IgD-negative memory B cell (primary cell): ENCODE measurements at regions not wholly inside any gene's neighbourhood (a gene's known extent, or its start where the extent isn't known, plus 50 kb on each side); places are given as distances from the start of the nearest gene placed in this dataset.
"Not testable (repeated sequence)": the region's sequence is repeated elsewhere in the genome, so short reads cannot be mapped to it uniquely, and the experiment has no call there.

Experiments
- H3K27ac Mint-ChIP-seq, 3 donors: one replicate each; pipeline ENCODE4 v1.8.0; 2020 to 2022; ENCODE audit warnings: mild to moderate bottlenecking in 3 of 3, mixed read lengths in 3 of 3, moderate library complexity in 1 of 3
- H3K27me3 Mint-ChIP-seq: one replicate; pipeline ENCODE4 v1.8.0; 2021; ENCODE audit warnings: mixed read lengths
- H3K36me3 Mint-ChIP-seq: one replicate; pipeline ENCODE4 v1.8.0; 2020; ENCODE audit warnings: mild to moderate bottlenecking, mixed read lengths
- H3K4me1 Mint-ChIP-seq, 3 donors: one replicate each; pipeline ENCODE4 v1.8.0; 2020 to 2022; ENCODE audit warnings: mixed read lengths in 3 of 3, mild to moderate bottlenecking in 1 of 3
- H3K4me3 Mint-ChIP-seq, 4 donors: one replicate each; pipeline ENCODE4 v1.8.0; 2020 to 2022; ENCODE audit warnings: mild to moderate bottlenecking in 4 of 4, mixed read lengths in 4 of 4, moderate library complexity in 3 of 4
- H3K9me3 Mint-ChIP-seq, 3 donors: one replicate each; pipeline ENCODE4 v1.8.0; 2020 to 2021; ENCODE audit warnings: mixed read lengths in 3 of 3, mild to moderate bottlenecking in 1 of 3

DNA sequence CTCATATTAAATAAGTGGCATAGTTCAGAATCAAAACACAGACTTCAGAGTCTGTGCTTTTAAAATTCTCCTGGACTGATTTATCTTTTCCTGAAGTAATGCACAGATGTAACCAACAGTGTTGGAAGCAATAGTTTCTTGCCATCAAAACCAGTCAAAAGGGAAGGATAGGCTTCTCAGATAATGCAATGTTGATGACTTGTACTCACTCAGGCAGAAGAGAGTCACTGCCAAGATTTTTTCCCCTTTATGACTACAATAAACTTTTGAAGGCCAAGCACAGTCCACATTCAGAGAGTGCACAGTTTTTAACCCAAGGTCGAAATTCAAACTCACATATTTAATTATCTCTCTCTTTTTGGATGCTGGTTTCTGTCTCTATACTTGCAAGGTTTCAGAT is 305.0 kb upstream of the SGO1 start:
- Mint-ChIP-seq H3K4me3 (no peak overlapping the region), H3K9me3 (peaks cover 6 to 10% (median 9%) of the 10 kb centered on the region in 3 donors), H3K4me1 (no peaks in the 10 kb centered on the region), H3K36me3 (peaks cover 3% of the 10 kb centered on the region), H3K27ac (no peak overlapping the region), H3K27me3 (no peaks in the 10 kb centered on the region)

- Mint-ChIP-seq H3K27ac (no peak overlapping the region), H3K36me3 (no peaks in the 10 kb centered on the region), H3K4me3 (no peak overlapping the region), H3K4me1 (no peaks in the 10 kb centered on the region), H3K9me3 (peaks cover 9 to 13% (median 10%) of the 10 kb centered on the region in 3 donors), H3K27me3 (no peaks in the 10 kb centered on the region)
These were observed 302.1 kb upstream of the SGO1 start for GRCh38 chr3:20488151-20488550.

GRCh38 chr3:20484126-20484525 is 298.1 kb upstream of the SGO1 start:
- H3K27me3 Mint-ChIP-seq = no peaks in the 10 kb centered on the region

GRCh38 chr3:20482350-20482749 is 296.3 kb upstream of the SGO1 start:
- Mint-ChIP-seq H3K4me3 (no peak overlapping the region), H3K9me3 (peaks cover 12 to 20% (median 13%) of the 10 kb centered on the region in 3 donors), H3K36me3 (peaks cover 2% of the 10 kb centered on the region), H3K27ac (no peak overlapping the region), H3K4me1 (no peaks in the 10 kb centered on the region), H3K27me3 (no peaks in the 10 kb centered on the region)

More at GRCh38 chr3:20484126-20484525, 298.1 kb upstream of the SGO1 start:
- H3K4me1 Mint-ChIP-seq = no peaks in the 10 kb centered on the region
- H3K4me3 Mint-ChIP-seq = peak overlapping the region in 1 of 4 donors; percentile 56
- peaks cover 2% of the 10 kb centered on the region for H3K36me3 Mint-ChIP-seq
- no peak overlapping the region for H3K27ac Mint-ChIP-seq
- H3K9me3 Mint-ChIP-seq = peaks cover 11 to 20% (median 12%) of the 10 kb centered on the region in 3 donors

DNA sequence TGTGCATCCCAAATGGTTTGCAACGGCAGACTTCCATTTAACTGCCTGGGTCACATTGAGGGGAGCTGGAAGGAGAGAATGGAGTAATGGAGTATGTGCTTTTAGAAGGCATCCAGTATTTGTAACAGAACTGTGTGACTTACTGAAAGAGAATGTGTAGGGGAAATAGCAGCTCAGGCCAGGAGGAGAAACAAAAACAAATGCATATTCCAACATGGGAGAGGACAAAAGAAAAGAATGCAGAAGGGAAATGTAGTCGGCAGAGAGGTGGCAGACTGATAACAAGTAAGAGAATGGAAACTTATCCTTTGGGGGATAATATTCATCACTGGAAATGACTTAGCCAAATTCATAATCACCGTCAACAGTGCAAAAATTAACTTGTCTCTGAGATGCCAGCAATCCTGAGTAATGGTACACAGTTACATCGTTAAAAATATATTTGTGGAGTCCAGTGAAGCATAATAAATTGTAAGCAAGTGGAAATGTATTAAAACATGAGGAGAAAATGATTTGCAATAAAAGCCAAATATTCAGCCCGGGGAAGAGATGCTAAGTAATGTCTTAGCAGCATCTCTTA is 294.9 kb upstream of the SGO1 start:
- H3K4me3 Mint-ChIP-seq = no peak overlapping the region
- H3K4me1 Mint-ChIP-seq = no peaks in the 10 kb centered on the region
- peaks cover 6 to 20% (median 15%) of the 10 kb centered on the region in 3 donors for H3K9me3 Mint-ChIP-seq
- H3K27ac Mint-ChIP-seq = no peak overlapping the region
- peaks cover 2% of the 10 kb centered on the region for H3K36me3 Mint-ChIP-seq
- no peaks in the 10 kb centered on the region for H3K27me3 Mint-ChIP-seq

DNA sequence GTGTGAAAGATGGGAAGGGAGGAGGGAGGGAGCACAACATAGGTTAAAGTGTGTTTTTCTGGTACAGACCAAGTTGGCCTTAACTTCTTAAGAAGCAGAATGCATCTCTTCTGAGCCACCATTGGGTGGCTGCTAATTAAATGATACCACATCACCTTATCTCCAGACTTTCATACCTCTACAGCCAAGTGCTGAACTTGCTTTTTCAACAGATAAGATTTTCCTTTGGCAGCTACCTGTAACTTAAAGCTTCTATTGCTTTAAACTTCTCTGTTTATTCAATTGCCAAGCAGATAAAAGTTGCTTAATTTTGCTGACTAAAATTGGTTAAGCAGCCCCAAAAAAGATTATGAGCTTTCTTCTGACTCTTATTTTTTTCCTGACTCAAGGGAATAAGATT is 292.4 kb upstream of the SGO1 start:
- no peak overlapping the region for H3K27ac Mint-ChIP-seq
- H3K9me3 Mint-ChIP-seq = peaks cover 2 to 10% (median 9%) of the 10 kb centered on the region in 3 donors
- no peak overlapping the region for H3K4me3 Mint-ChIP-seq
- no peaks in the 10 kb centered on the region for H3K4me1 Mint-ChIP-seq
- H3K36me3 Mint-ChIP-seq = peaks cover 3% of the 10 kb centered on the region
- H3K27me3 Mint-ChIP-seq = no peaks in the 10 kb centered on the region

DNA sequence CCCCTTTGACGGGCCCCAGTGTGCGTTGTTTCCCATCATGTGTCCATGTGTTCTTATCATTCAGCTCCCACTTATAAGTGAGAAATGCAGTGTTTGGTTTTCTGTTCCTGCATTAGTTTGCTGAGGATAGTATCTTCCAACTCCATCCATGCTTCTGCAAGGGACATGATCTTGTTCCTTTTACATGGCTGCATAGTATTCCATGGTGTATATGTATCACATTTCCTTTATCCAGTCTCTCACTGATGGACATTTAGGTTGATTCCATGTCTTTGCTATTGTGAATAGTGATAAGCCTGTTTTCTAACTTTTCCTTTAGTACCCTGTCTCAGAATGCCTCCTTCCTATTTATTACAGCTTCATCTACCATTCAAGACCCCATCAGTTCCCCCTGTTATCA is 278.2 kb upstream of the SGO1 start:
- not testable (repeated sequence) for H3K4me1 Mint-ChIP-seq, H3K36me3 Mint-ChIP-seq, H3K27me3 Mint-ChIP-seq, H3K27ac Mint-ChIP-seq
- peak overlapping the region in 1 of 4 donors; percentile 18 for H3K4me3 Mint-ChIP-seq
- peaks cover 12 to 25% (median 13%) of the 10 kb centered on the region in 3 donors for H3K9me3 Mint-ChIP-seq

DNA sequence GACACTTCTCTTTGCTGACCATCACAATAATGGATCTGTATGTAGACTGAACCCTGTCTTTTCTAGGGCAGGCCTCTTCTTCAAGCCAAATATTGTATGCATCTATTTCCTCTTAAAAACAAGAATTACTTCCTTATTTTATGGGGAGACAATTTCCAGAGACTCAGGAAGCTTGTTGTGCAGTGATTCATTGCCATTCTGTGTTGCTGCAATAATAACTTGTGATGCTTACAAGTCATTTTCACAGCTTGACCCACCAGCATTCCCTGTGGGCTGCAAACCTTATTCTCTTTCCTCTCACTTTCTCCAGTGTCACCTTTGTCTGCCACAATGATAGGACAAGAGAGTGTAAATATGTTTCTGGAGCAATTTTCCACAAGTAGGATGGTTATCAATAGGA is 276.7 kb upstream of the SGO1 start:
- peaks cover 9 to 18% (median 13%) of the 10 kb centered on the region in 3 donors for H3K9me3 Mint-ChIP-seq
- no peak overlapping the region for H3K27ac Mint-ChIP-seq
- peaks cover 5% of the 10 kb centered on the region for H3K36me3 Mint-ChIP-seq
- no peaks in the 10 kb centered on the region for H3K4me1 Mint-ChIP-seq
- H3K27me3 Mint-ChIP-seq = no peaks in the 10 kb centered on the region
- H3K4me3 Mint-ChIP-seq = no peak overlapping the region

GRCh38 chr3:20462226-20462625 is 276.2 kb upstream of the SGO1 start:
- Mint-ChIP-seq H3K4me3 (no peak overlapping the region), H3K4me1 (no peaks in the 10 kb centered on the region), H3K27me3 (no peaks in the 10 kb centered on the region), H3K9me3 (peaks cover 11 to 18% (median 16%) of the 10 kb centered on the region in 3 donors), H3K27ac (no peak overlapping the region), H3K36me3 (peaks cover 10% of the 10 kb centered on the region)

GRCh38 chr3:20458994-20459716 is 273.1 kb upstream of the SGO1 start:
- Mint-ChIP-seq H3K27me3 (no peaks in the 10 kb centered on the region), H3K27ac (no peak overlapping the region), H3K9me3 (peaks cover 10 to 23% (median 14%) of the 10 kb centered on the region in 3 donors), H3K4me3 (no peak overlapping the region), H3K36me3 (peaks cover 11% of the 10 kb centered on the region), H3K4me1 (no peaks in the 10 kb centered on the region)

DNA sequence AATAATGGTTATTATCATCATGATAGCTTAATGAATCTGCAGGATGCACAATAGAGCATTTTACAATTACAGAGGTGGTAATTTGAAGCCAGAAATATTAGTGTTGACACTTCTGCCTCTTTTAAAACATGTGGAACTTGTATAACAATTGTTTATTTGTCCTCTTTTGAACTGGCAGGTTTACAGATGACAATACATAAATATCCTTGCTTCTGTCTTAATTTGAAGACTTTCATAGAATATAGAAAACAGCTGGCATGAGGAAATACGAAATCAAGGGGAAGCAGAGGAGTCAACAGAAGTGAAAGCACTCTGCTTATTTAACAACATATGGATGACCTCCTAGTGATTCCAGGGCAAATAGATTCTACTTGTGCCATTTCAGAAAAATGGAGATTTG is 270.5 kb upstream of the SGO1 start:
- no peaks in the 10 kb centered on the region for H3K4me1 Mint-ChIP-seq
- no peak overlapping the region for H3K27ac Mint-ChIP-seq
- H3K27me3 Mint-ChIP-seq = no peaks in the 10 kb centered on the region
- peaks cover 9 to 20% (median 16%) of the 10 kb centered on the region in 3 donors for H3K9me3 Mint-ChIP-seq
- no peak overlapping the region for H3K4me3 Mint-ChIP-seq
- H3K36me3 Mint-ChIP-seq = peaks cover 11% of the 10 kb centered on the region

- H3K4me1 Mint-ChIP-seq = no peaks in the 10 kb centered on the region
- no peak overlapping the region for H3K27ac Mint-ChIP-seq
- no peaks in the 10 kb centered on the region for H3K36me3 Mint-ChIP-seq
- H3K9me3 Mint-ChIP-seq = peaks cover 0 to 20% (median 9%) of the 10 kb centered on the region in 3 donors
- H3K4me3 Mint-ChIP-seq = no peak overlapping the region
- H3K27me3 Mint-ChIP-seq = no peaks in the 10 kb centered on the region
These were observed 265.2 kb upstream of the SGO1 start for GRCh38 chr3:20451170-20451569.

DNA sequence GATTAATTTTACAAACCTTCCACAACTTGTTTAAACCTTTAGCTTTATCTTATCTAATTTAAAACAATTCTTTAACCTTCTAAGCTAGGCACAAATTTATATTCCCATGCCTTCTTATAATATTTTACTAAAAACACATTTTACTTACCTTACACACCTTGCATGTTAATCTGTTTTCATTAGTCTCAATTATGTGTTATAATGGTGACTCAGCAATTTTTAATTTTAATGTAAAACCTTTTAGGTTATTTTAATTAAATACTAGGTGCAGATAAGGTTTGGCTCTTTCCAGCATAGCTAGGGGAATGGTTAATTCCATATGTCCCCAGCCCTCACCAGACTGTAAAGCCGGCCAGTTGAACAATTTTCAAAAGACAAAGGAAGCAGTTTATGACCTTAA is 264.6 kb upstream of the SGO1 start:
- Mint-ChIP-seq H3K27ac (no peak overlapping the region), H3K9me3 (peaks cover 0 to 17% (median 9%) of the 10 kb centered on the region in 3 donors), H3K4me1 (no peaks in the 10 kb centered on the region), H3K4me3 (no peak overlapping the region), H3K27me3 (no peaks in the 10 kb centered on the region), H3K36me3 (no peaks in the 10 kb centered on the region)

DNA sequence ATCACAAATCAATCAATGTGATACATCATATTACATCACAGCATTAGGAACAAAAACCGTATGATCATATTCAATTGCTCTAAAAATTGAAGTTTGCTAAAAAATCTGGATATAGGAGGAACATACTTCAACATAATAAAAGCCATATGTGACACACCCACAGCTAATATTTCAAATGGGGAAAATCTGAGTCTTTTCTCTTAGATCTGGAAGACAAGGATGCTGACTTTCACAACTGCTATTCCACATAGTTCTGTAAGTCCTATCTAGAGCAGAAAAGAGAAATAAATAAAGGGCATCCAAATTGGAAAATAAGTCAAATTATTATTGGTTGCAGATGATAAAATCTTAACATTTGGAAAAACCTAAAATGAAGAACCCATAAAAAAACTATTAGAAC is 256.8 kb upstream of the SGO1 start:
- Mint-ChIP-seq H3K27ac (no peak overlapping the region), H3K36me3 (peaks cover 4% of the 10 kb centered on the region), H3K4me3 (no peak overlapping the region), H3K9me3 (peaks cover 0 to 8% (median 0%) of the 10 kb centered on the region in 3 donors), H3K4me1 (peaks cover 0 to 2% (median 0%) of the 10 kb centered on the region in 3 donors), H3K27me3 (no peaks in the 10 kb centered on the region)

DNA sequence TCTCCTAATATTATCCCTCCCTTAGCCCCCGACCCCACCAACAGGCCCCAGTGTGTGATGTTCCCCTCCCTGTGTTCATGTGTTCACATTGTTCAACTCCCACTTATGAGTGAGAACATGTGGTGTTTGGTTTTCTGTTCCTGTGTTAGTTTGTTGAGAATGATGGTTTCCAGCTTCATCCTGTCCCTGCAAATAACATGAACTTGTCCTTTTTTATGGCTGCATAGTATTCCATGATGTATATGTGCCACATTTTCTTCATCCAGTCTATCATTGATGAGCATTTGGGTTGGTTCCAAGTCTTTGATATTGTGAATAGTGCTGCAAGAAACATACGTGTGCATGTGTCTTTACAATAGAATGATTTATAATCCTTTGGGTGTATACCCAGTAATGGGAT is 241.3 kb upstream of the SGO1 start:
- H3K4me1 Mint-ChIP-seq, H3K27ac Mint-ChIP-seq, H3K36me3 Mint-ChIP-seq, H3K4me3 Mint-ChIP-seq, H3K27me3 Mint-ChIP-seq: not testable (repeated sequence)
- peaks cover 6 to 19% (median 7%) of the 10 kb centered on the region in 3 donors for H3K9me3 Mint-ChIP-seq

DNA sequence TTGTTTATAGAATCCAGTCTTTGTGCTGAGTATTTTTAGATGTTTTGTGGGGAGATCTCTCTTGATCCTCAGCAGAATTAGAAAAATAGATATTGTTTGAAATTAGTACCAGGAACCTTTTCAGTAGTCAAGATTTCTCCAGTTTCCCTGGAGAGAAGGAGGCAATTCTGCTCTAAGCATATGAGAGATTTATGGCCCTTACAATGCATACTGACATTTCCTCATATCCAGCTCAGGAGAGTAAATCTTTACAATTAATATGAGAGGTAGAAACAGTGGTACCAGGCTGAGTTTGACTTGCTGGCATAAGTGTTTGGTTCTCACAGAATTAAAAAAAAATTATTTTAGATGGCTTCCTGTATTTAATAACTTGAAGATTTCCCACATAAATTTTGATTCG is 239.1 kb upstream of the SGO1 start:
- Mint-ChIP-seq H3K27ac (no peak overlapping the region), H3K4me3 (no peak overlapping the region), H3K4me1 (no peaks in the 10 kb centered on the region), H3K9me3 (peaks cover 3 to 13% (median 5%) of the 10 kb centered on the region in 3 donors), H3K27me3 (peaks cover 2% of the 10 kb centered on the region), H3K36me3 (peaks cover 3% of the 10 kb centered on the region)
